DND-41 (cell line): ENCODE measurements at regions not wholly inside any gene's neighbourhood (a gene's known extent, or its start where the extent isn't known, plus 50 kb on each side); places are given as distances from the start of the nearest gene placed in this dataset.

Experiments used
- ATAC-seq: fragments of 200-7000 bp; cut with Tn5 transposase; 3 replicates; pipeline ENCODE4 v1.9.1; 2021; ENCODE audit warnings: low read depth; ENCODE audit not compliant: insufficient read depth
- DNase-seq: peaks from one replicate; pipeline ENCODE4 v3.0.0-alpha.2; 2020
- H2AFZ ChIP-seq: 2 replicates; pipeline ENCODE4 v1.6.0; 2012; ENCODE audit warnings: low read depth, low read length
- H3K27ac ChIP-seq: 2 replicates; pipeline ENCODE4 v1.5.1; 2012; ENCODE audit warnings: low read length, inconsistent platforms
- H3K27me3 ChIP-seq: fragments of 200-600 bp; sonication (generic); 2 replicates; pipeline ENCODE4 v1.6.0; 2012; ENCODE audit warnings: low read length, mild to moderate bottlenecking, inconsistent platforms; ENCODE audit not compliant: insufficient read depth, poor library complexity
- H3K36me3 ChIP-seq: 2 replicates; pipeline ENCODE4 v1.5.1; 2012; ENCODE audit warnings: low read length, inconsistent platforms; ENCODE audit not compliant: insufficient read depth
- H3K4me1 ChIP-seq: 2 replicates; pipeline ENCODE4 v1.5.1; 2012; ENCODE audit warnings: mild to moderate bottlenecking, low read length; ENCODE audit not compliant: insufficient read depth
- H3K4me2 ChIP-seq: 2 replicates; pipeline ENCODE4 v1.6.0; 2012; ENCODE audit warnings: mild to moderate bottlenecking, moderate library complexity, low read length, inconsistent platforms; ENCODE audit not compliant: insufficient read depth
- H3K4me3 ChIP-seq, 2 experiments: fragments of 200-600 bp in 1 of 2; shearing (Covaris generic) in 1 of 2; 2 replicates each; pipeline ENCODE4 v1.5.1; 2012 to 2016; ENCODE audit warnings: inconsistent platforms in 2 of 2, low read length in 2 of 2, mild to moderate bottlenecking in 2 of 2, low read depth in 1 of 2, moderate library complexity in 1 of 2
- H3K79me2 ChIP-seq: 2 replicates; pipeline ENCODE4 v1.6.0; 2012; ENCODE audit warnings: low read length, inconsistent platforms; ENCODE audit not compliant: insufficient read depth
- H3K9ac ChIP-seq: 2 replicates; pipeline ENCODE4 v1.6.0; 2012; ENCODE audit warnings: low read depth, mild to moderate bottlenecking, inconsistent platforms, low read length, moderate library complexity
- H3K9me3 ChIP-seq: 2 replicates; pipeline ENCODE4 v1.5.1; 2012; ENCODE audit warnings: low read length, moderate library complexity, mild to moderate bottlenecking, inconsistent platforms; ENCODE audit not compliant: insufficient read depth, severe bottlenecking
- H4K20me1 ChIP-seq: 2 replicates; pipeline ENCODE4 v1.6.0; 2012; ENCODE audit warnings: low read length; ENCODE audit not compliant: insufficient read depth
- CTCF ChIP-seq: IDR thresholded peaks from 2 replicates; pipeline ENCODE4 v1.5.1; 2012; ENCODE audit warnings: borderline replicate concordance, low read length, moderate library complexity, mild to moderate bottlenecking; ENCODE audit not compliant: poor library complexity, severe bottlenecking; ENCODE audit errors: extremely low read depth
- EZH2 ChIP-seq: IDR thresholded peaks from 3 replicates; pipeline ENCODE4 v1.6.1; 2012; ENCODE audit warnings: borderline replicate concordance, low read depth, mild to moderate bottlenecking, moderate library complexity, low read length, inconsistent platforms; ENCODE audit not compliant: severe bottlenecking

- no peak for ATAC-seq
- DNase-seq, result no peak
- TF ChIP-seq EZH2, result no peak
- Histone ChIP-seq H3K9ac (no peak overlapping the region), H2AFZ (no peak overlapping the region), H3K27ac (no peak overlapping the region), H3K36me3 (no peaks in the 10 kb centered on the region), H3K79me2 (no peaks in the 10 kb centered on the region), H4K20me1 (no peaks in the 10 kb centered on the region), H3K4me3 (no peak overlapping the region), H3K9me3 (peaks cover under 1% of the 10 kb centered on the region), H3K4me1 (no peaks in the 10 kb centered on the region), H3K27me3 (no peaks in the 10 kb centered on the region), H3K4me2 (no peak overlapping the region)
These were observed 1396.8 kb upstream of the SLC39A10 start for GRCh38 chr2:194260185-194260584.

GRCh38 chr2:194257095-194257494, 1399.9 kb upstream of the SLC39A10 start:
- H3K27me3 ChIP-seq, result no peaks in the 10 kb centered on the region
- H3K4me2 ChIP-seq, result no peak overlapping the region
- H3K4me3 ChIP-seq, result no peak overlapping the region
- H3K27ac ChIP-seq, result no peak overlapping the region
- H4K20me1 ChIP-seq, result no peaks in the 10 kb centered on the region
- no peaks in the 10 kb centered on the region for H3K4me1 ChIP-seq
- H3K36me3 ChIP-seq, result no peaks in the 10 kb centered on the region
- H2AFZ ChIP-seq, result no peak overlapping the region
- no peak for TF ChIP-seq EZH2
- no peak for TF ChIP-seq CTCF
- H3K79me2 ChIP-seq, result no peaks in the 10 kb centered on the region
- no peak overlapping the region for H3K9ac ChIP-seq
- DNase-seq (no peak), ATAC-seq (no peak)
- H3K9me3 ChIP-seq, result peaks cover 9% of the 10 kb centered on the region

GRCh38 chr2:194253528-194254259, 1403.3 kb upstream of the SLC39A10 start:
- Histone ChIP-seq H3K4me3 (no peak overlapping the region), H3K79me2 (no peaks in the 10 kb centered on the region), H3K36me3 (no peaks in the 10 kb centered on the region), H3K9me3 (peaks cover 9% of the 10 kb centered on the region), H3K9ac (no peak overlapping the region), H3K4me1 (no peaks in the 10 kb centered on the region), H3K4me2 (no peak overlapping the region), H4K20me1 (no peaks in the 10 kb centered on the region), H2AFZ (no peak overlapping the region), H3K27ac (no peak overlapping the region), H3K27me3 (no peaks in the 10 kb centered on the region)
- no peak for TF ChIP-seq CTCF
- no peak for ATAC-seq
- DNase-seq, result no peak

DNA sequence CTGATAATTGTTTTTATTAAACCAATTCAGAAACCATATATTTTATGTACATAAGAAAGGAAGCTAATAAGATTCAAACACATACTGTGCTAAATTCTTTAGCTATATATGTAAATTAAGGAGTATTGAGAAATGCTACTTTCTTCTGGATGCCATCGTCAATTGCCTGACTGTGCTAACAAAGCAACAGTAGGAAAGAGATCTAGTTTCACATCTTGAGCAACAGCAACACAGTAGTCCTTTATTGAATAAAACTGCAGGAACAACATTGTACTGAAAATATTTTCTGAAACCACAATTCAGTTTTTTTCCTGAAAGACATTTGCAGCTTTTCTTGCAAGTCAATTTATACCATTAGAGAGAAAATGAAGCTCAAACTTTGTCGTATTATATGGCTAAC, 1404.9 kb upstream of the SLC39A10 start:
- TF ChIP-seq EZH2, result no peak
- TF ChIP-seq CTCF, result no peak
- H2AFZ ChIP-seq, result no peak overlapping the region
- H3K36me3 ChIP-seq, result no peaks in the 10 kb centered on the region
- H3K9me3 ChIP-seq, result peaks cover 9% of the 10 kb centered on the region
- H3K27me3 ChIP-seq, result no peaks in the 10 kb centered on the region
- H4K20me1 ChIP-seq, result no peaks in the 10 kb centered on the region
- H3K4me3 ChIP-seq, result no peak overlapping the region
- H3K27ac ChIP-seq, result no peak overlapping the region
- ATAC-seq (no peak), DNase-seq (no peak)
- H3K4me1 ChIP-seq, result no peaks in the 10 kb centered on the region
- H3K4me2 ChIP-seq, result no peak overlapping the region
- H3K79me2 ChIP-seq, result no peaks in the 10 kb centered on the region
- H3K9ac ChIP-seq, result no peak overlapping the region
